Activated naive CD8-positive, alpha-beta T cell treated with anti-CD3 and anti-CD28 coated beads, Interleukin-2, amount 50 U/mL, for 24 hours (primary cell): ENCODE measurements at regions not wholly inside any gene's neighbourhood (a gene's known extent, or its start where the extent isn't known, plus 50 kb on each side); places are given as distances from the start of the nearest gene placed in this dataset.

Experiments
- ATAC-seq: fragments of 150-1000 bp; cut with Tn5 transposase; one replicate; pipeline ENCODE4 v1.10.0; 2021
- DNase-seq: peaks from one replicate; pipeline ENCODE4 v3.0.0; 2021
- H3K27ac Mint-ChIP-seq: one replicate; pipeline ENCODE4 v1.8.0; 2021; ENCODE audit warnings: mild to moderate bottlenecking, mixed read lengths
- H3K27me3 Mint-ChIP-seq: one replicate; pipeline ENCODE4 v1.8.0; 2021; ENCODE audit warnings: mixed read lengths
- H3K36me3 Mint-ChIP-seq: one replicate; pipeline ENCODE4 v1.8.0; 2021; ENCODE audit warnings: low read depth, mixed read lengths
- H3K4me1 Mint-ChIP-seq: one replicate; pipeline ENCODE4 v1.8.0; 2021; ENCODE audit warnings: mixed read lengths
- H3K4me3 Mint-ChIP-seq: one replicate; pipeline ENCODE4 v1.8.0; 2021; ENCODE audit warnings: mild to moderate bottlenecking, moderate library complexity, mixed read lengths
- H3K9me3 Mint-ChIP-seq: one replicate; pipeline ENCODE4 v1.8.0; 2021; ENCODE audit warnings: mixed read lengths

GRCh38 chr15:59876140-59876539, 128.0 kb upstream of the FOXB1 start:
- Mint-ChIP-seq H3K27ac (no peak overlapping the region), H3K4me1 (no peaks in the 10 kb centered on the region), H3K36me3 (no peaks in the 10 kb centered on the region), H3K27me3 (peaks cover 2% of the 10 kb centered on the region), H3K9me3 (no peaks in the 10 kb centered on the region), H3K4me3 (no peak overlapping the region)
- DNase-seq (no peak), ATAC-seq (no peak)

GRCh38 chr15:59873644-59874272, 130.4 kb upstream of the FOXB1 start:
- H3K36me3 Mint-ChIP-seq, result no peaks in the 10 kb centered on the region

GRCh38 chr15:59867086-59867855, 136.8 kb upstream of the FOXB1 start:
- no peaks in the 10 kb centered on the region for H3K36me3 Mint-ChIP-seq
- ATAC-seq (no peak), DNase-seq (no peak)
- H3K27ac Mint-ChIP-seq, result no peak overlapping the region
- H3K4me3 Mint-ChIP-seq, result no peak overlapping the region
- H3K27me3 Mint-ChIP-seq, result no peaks in the 10 kb centered on the region
- H3K4me1 Mint-ChIP-seq, result no peaks in the 10 kb centered on the region
- H3K9me3 Mint-ChIP-seq, result no peaks in the 10 kb centered on the region

More at GRCh38 chr15:59873644-59874272, 130.4 kb upstream of the FOXB1 start:
- no peaks in the 10 kb centered on the region for H3K9me3 Mint-ChIP-seq
- H3K27me3 Mint-ChIP-seq, result peaks cover 2% of the 10 kb centered on the region
- H3K4me1 Mint-ChIP-seq, result no peaks in the 10 kb centered on the region
- ATAC-seq (no peak), DNase-seq (no peak)
- H3K4me3 Mint-ChIP-seq, result no peak overlapping the region
- no peak overlapping the region for H3K27ac Mint-ChIP-seq

- no peaks in the 10 kb centered on the region for H3K4me1 Mint-ChIP-seq
- H3K9me3 Mint-ChIP-seq, result no peaks in the 10 kb centered on the region
- no peaks in the 10 kb centered on the region for H3K27me3 Mint-ChIP-seq
Observed at GRCh38 chr15:59866642-59867041, 137.5 kb upstream of the FOXB1 start.

GRCh38 chr15:59862191-59863155, 141.6 kb upstream of the FOXB1 start:
- H3K4me3 Mint-ChIP-seq, result no peak overlapping the region
- H3K27me3 Mint-ChIP-seq, result no peaks in the 10 kb centered on the region
- no peaks in the 10 kb centered on the region for H3K9me3 Mint-ChIP-seq
- no peak for ATAC-seq
- no peaks in the 10 kb centered on the region for H3K36me3 Mint-ChIP-seq
- DNase-seq, result no peak
- no peak overlapping the region for H3K27ac Mint-ChIP-seq
- H3K4me1 Mint-ChIP-seq, result no peaks in the 10 kb centered on the region

More at GRCh38 chr15:59866642-59867041, 137.5 kb upstream of the FOXB1 start:
- Mint-ChIP-seq H3K4me3 (no peak overlapping the region), H3K27ac (no peak overlapping the region), H3K36me3 (no peaks in the 10 kb centered on the region)
- DNase-seq, result no peak
- ATAC-seq, result no peak

GRCh38 chr15:59847968-59848367, 156.1 kb upstream of the FOXB1 start:
- Mint-ChIP-seq H3K4me3 (no peak overlapping the region), H3K36me3 (no peaks in the 10 kb centered on the region), H3K4me1 (no peaks in the 10 kb centered on the region), H3K9me3 (no peaks in the 10 kb centered on the region), H3K27ac (no peak overlapping the region), H3K27me3 (no peaks in the 10 kb centered on the region)
- DNase-seq (no peak), ATAC-seq (no peak)

- Mint-ChIP-seq H3K27me3 (no peaks in the 10 kb centered on the region), H3K9me3 (no peaks in the 10 kb centered on the region), H3K4me3 (no peak overlapping the region), H3K4me1 (no peaks in the 10 kb centered on the region), H3K36me3 (no peaks in the 10 kb centered on the region), H3K27ac (no peak overlapping the region)
- no peak for DNase-seq
- no peak for ATAC-seq
Observed at GRCh38 chr15:59845942-59846499, 156.9 kb upstream of the BNIP2 start.

- Mint-ChIP-seq H3K27ac (no peak overlapping the region), H3K4me1 (peaks cover 6% of the 10 kb centered on the region), H3K9me3 (no peaks in the 10 kb centered on the region), H3K36me3 (no peaks in the 10 kb centered on the region), H3K4me3 (no peak overlapping the region), H3K27me3 (no peaks in the 10 kb centered on the region)
- DNase-seq, result no peak
- no peak for ATAC-seq
Observed at GRCh38 chr15:59843609-59844008, 154.5 kb upstream of the BNIP2 start.

- H3K36me3 Mint-ChIP-seq, result no peaks in the 10 kb centered on the region
- H3K27ac Mint-ChIP-seq, result no peak overlapping the region
- no peaks in the 10 kb centered on the region for H3K27me3 Mint-ChIP-seq
- peaks cover 13% of the 10 kb centered on the region for H3K4me1 Mint-ChIP-seq
- DNase-seq (no peak), ATAC-seq (no peak)
- H3K9me3 Mint-ChIP-seq, result no peaks in the 10 kb centered on the region
- no peak overlapping the region for H3K4me3 Mint-ChIP-seq
Observed at GRCh38 chr15:59841036-59841435, 151.9 kb upstream of the BNIP2 start.

- Mint-ChIP-seq H3K27me3 (no peaks in the 10 kb centered on the region), H3K4me1 (peaks cover 13% of the 10 kb centered on the region), H3K36me3 (no peaks in the 10 kb centered on the region), H3K4me3 (no peak overlapping the region), H3K27ac (no peak overlapping the region), H3K9me3 (no peaks in the 10 kb centered on the region)
- no peak for DNase-seq
- ATAC-seq, result no peak
Observed at GRCh38 chr15:59839906-59840305, 150.8 kb upstream of the BNIP2 start.

- DNase-seq, result no peak
Observed at GRCh38 chr15:59838900-59839299, 149.8 kb upstream of the BNIP2 start.

GRCh38 chr15:59835776-59836175, 146.7 kb upstream of the BNIP2 start:
- DNase-seq (no peak), ATAC-seq (no peak)
- Mint-ChIP-seq H3K27me3 (no peaks in the 10 kb centered on the region), H3K36me3 (no peaks in the 10 kb centered on the region), H3K4me3 (no peak overlapping the region), H3K9me3 (no peaks in the 10 kb centered on the region), H3K27ac (no peak overlapping the region), H3K4me1 (peaks cover 15% of the 10 kb centered on the region)

More at GRCh38 chr15:59838900-59839299, 149.8 kb upstream of the BNIP2 start:
- no peak overlapping the region for H3K27ac Mint-ChIP-seq
- peaks cover 15% of the 10 kb centered on the region for H3K4me1 Mint-ChIP-seq
- H3K9me3 Mint-ChIP-seq, result no peaks in the 10 kb centered on the region
- H3K4me3 Mint-ChIP-seq, result no peak overlapping the region
- H3K27me3 Mint-ChIP-seq, result no peaks in the 10 kb centered on the region
- no peak for ATAC-seq
- no peaks in the 10 kb centered on the region for H3K36me3 Mint-ChIP-seq

- Mint-ChIP-seq H3K36me3 (no peaks in the 10 kb centered on the region), H3K4me1 (peaks cover 15% of the 10 kb centered on the region), H3K27me3 (no peaks in the 10 kb centered on the region), H3K9me3 (no peaks in the 10 kb centered on the region), H3K27ac (no peak overlapping the region), H3K4me3 (no peak overlapping the region)
- ATAC-seq (no peak), DNase-seq (no peak)
Observed at GRCh38 chr15:59834528-59834927, 145.4 kb upstream of the BNIP2 start.

- Mint-ChIP-seq H3K27ac (no peak overlapping the region), H3K4me3 (no peak overlapping the region), H3K36me3 (no peaks in the 10 kb centered on the region), H3K9me3 (no peaks in the 10 kb centered on the region), H3K4me1 (peaks cover 7% of the 10 kb centered on the region), H3K27me3 (no peaks in the 10 kb centered on the region)
- no peak for ATAC-seq
- DNase-seq, result no peak
Observed at GRCh38 chr15:59833366-59833765, 144.2 kb upstream of the BNIP2 start.
